Skin of body (tissue), 1 donor: ENCODE measurements at regions not wholly inside any gene's neighbourhood (a gene's known extent, or its start where the extent isn't known, plus 50 kb on each side); places are given as distances from the start of the nearest gene placed in this dataset.

Experiments used
- DNase-seq: peaks from one replicate; lab custom pipeline; 2025; lab: John Stamatoyannopoulos, UW

DNA sequence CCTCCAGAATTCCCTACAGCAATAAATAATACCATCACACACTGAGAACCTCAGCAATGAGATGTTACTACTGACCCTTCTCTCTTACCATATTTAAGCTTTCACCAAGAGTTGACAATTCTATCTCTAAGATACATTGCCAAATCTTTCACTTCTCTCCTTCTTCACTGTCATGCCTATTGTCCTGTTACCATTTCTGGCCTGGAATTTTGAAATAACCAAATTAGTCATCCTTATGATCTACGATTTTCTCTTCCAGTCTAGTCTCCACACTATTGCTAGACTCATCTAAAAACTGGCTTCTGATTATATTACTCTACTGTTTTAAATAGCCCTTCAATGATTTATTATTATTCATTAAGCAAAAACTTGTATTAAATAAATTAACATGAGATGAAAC is 656.1 kb upstream of the ADGRL4 start:
- DNase-seq: no peak

DNA sequence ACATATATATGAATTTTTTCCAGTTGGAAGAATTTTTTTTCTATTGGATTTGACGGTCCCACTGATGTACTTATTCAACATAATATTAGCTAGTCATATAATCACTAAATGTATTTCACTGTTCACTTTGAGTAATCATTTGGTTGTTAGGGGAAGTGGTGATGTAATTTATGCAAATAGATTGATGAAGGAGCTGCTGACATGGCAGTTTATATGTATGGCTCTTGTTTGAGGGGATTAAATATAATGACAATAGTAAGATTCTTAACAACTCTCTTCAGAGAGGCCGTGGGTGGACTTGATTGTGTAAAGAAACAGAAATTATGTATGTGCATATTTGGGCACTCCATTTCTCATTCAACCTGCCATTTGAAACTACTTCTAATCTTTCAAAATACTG is 653.6 kb upstream of the ADGRL4 start:
- no peak for DNase-seq

DNA sequence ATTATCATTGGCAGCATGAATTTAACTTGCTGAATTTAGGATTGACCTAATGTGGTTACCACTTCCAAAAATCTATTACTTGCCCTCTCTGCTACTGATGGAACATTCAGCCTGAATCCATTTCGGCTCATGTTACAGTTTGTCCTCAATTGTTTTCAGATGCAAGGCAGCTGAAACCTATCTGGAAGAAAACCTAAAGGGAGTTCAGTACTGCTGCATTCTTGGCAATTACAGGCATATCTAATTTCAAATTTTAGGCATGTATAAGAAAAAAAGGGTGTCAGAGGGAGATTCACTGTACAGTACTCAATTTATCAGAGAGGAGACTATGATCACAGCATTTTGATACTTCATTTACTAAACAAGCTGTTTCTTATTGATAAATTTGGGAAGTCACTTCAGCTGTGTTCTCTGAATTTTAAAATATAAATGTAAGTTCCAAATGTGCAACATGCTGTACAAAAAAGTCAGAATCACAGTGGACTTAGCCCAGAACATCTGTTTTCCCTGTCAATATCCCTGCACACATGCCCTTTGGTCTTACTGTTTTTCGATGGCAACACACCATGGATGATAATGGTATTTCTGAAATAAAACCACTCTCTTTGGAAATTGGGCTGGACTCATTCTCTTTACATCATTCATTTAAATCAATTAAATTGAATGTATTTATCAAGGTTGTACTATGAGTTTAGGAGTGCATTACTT is 651.6 kb upstream of the ADGRL4 start:
- DNase-seq: peak; percentile 58

DNA sequence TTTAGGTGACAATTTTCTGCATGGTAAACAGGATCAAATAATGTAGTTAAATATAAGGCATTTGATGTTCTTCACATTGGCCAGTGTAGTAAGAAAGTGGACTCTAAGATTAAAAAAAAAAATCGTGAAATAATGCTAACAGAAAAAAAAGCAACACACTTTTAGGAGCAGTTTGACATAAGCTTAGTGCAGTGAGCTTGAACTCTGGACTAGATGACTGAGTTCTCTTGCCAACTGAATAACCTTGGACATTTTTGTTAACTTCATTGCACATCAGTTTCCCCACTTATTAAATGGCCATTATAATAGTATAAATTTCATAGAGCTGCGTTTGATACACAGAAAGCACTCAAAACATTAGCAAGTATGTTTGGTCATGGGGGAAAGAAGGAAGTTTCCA is 649.3 kb upstream of the ADGRL4 start:
- DNase-seq: no peak

DNA sequence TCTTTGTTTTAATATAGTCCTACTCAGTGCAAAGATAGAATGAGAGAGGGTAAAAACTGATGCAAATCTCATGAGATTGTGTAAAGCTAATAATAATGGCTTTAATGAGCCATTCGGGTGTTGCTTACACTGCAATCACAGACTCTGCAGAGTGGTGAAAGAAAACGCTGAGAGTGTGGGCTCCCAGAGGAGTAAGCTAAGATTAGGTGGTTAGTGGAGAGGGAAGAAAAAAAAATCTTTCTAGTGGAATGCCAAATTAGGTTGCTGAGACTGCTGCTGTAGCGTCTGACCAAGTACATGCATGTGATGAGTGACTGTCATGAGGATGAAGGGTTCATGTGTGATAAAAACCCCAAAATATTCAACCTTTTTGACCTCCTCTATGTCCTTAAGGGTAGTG is 645.9 kb upstream of the ADGRL4 start:
- no peak for DNase-seq

DNA sequence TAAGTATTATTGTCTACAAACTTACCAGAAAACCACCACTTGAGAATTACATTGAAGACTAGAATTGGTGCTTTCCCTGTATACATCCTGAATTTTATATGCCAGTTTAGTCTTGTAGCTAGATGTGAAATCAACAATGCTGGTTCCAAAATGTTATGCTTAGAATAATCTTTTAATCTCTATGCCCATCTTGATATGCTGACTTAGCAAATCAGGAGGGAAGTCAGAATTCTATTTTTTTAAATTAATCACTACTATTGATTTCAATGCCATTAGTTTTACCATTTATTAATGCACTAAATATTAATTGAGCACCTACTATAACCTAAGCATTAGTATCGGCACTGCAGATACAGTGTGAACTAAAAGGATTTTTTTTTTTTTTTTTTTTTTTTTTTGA is 641.6 kb upstream of the ADGRL4 start:
- no peak for DNase-seq

DNA sequence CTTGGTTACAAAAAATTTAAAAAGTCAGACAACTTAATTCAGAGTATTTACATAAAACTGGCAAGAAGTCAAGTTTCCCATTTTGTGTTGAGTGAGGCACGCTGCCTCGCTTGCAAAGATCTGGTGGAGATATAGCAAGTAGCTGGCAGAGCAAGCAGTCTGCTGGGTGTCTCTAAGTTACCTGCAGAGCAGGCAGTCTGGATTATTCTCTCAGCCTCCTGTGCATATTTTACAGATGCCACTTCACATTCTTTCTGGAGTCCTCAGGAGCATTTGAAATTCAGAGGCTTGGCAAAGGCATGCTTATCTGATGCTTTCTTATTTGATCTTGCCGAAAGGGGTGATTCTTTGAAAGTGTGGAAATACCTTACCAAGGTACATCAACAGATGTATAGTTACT is 640.4 kb upstream of the ADGRL4 start:
- no peak for DNase-seq

DNA sequence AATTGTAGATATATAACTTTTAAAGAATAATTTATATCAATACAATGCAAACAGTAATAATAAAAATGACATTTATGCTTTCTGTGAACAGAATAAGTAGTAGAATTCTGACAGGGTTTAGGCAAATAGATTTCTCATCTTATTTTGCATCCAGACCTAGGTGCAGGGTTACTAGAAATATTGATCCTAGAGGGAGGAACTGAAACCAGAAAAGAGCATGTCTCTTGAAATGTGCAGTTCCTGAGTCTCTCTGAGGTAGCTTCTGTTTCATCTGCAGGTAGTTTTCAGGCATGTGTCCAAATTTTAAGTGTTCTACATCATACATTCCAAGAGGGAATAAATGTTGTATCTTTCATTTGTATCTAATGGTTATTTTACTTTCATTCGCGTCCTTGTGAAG is 631.9 kb upstream of the ADGRL4 start:
- no peak for DNase-seq

DNA sequence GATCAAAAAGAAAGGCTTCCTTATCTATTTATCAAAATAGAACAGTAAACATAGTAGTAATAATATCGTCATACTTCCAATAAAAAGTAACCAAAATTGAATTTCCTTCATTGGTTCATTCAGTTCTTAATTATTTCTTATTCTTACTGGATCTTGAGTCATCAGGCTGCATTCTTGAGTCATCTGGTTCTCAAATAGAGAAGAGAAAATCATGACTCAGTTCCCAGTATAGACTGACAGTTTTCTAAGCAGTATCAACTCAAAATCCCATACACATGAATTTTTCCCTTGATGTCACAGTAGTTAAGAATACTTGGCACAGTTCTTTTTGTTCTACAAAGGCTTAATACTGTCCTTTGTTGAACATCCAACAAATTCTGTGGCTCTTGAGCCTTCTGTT is 626.9 kb upstream of the ADGRL4 start:
- DNase-seq: no peak

DNA sequence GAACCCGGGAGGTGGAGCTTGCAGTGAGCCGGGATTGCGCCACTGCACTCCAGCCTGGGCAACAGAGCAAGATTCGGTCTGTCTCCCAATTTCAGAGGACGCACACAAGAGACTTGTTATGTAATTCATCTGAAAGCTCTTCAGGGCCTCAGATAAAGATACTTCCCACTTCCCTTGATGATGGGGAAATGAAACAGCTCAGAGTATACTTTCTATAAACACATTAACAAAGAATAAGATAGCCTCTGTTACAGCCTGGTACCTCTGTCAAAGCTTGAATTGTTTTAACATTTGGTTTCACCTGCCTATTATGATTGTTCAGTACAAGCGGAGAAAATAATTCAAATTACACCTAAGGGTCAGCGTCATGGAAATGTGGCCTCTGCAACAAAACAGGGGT is 622.9 kb upstream of the ADGRL4 start:
- no peak for DNase-seq

DNA sequence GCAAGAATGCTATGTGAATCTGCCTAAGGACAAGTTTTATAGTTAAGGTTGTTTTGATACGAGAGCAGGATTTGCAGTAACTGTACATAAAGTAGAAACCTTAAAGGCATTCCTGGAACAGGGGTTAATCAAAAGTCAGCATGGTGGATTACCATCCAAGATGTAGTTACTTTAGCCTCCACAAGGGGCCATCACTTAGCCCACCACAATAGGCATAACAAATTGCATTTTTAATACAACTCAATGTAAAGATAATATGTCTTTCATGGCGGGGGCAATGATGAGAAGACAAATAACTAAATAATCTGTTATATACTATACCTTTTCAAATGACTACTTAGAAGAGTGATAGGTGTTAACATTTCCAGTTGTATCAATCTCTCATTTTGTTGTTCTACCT is 611.2 kb upstream of the ADGRL4 start:
- no peak for DNase-seq

DNA sequence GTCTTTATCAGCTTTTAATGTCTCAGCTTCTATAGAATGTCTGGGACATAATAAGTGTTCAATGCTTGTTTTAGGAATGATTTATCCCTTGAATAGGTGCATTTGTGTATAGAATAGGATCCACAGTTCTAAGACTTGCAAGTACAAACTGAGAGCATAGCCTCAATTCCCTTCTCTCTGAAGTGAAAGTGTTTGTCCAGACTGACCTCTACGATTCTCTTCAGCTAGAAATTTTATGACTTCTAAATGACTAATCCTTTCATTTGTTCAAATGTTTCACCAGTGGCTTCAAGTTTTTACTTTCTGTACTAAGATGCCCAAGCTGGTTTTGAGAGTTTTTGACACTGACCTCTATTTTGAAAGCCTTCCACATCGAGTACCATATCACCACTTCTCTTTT is 608.2 kb upstream of the ADGRL4 start:
- no peak for DNase-seq

DNA sequence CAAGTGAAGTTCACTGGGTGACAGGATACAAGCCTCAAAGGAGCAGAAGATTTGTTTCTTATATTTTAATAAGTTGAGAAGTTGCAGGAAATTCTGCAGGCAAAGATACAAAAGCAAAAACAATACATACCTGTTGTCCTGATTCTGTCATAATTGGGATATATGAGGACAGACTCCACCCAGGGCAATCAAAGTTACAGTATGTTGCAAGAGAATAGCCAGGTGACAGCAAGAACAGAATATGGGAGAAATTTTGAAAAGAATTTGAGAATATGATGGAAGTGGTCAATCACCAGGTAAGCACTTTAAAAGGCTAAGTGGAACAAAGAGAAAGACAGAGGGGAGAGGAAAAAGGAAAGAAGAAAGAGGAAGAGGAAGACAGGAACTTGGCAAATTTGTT is 607.6 kb upstream of the ADGRL4 start:
- DNase-seq: no peak

DNA sequence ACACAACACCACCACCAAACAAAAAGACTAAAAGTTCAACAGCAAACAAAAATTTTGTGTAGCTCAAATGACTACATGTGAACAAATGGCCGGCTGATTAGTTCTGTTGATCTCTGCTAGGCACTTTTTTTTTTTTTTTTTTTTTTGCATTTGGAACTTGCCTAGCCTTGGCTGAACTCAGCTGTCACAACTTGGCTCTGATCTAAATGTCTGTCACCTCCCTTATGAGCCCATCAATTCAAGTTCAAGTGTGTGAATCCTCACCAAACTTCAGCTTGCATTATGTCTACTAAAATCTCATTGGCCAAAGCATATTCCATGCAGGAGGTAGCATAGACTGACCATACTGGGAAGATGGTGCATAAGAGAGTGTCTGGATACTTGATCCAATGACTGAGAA is 606.5 kb upstream of the ADGRL4 start:
- no peak for DNase-seq

DNA sequence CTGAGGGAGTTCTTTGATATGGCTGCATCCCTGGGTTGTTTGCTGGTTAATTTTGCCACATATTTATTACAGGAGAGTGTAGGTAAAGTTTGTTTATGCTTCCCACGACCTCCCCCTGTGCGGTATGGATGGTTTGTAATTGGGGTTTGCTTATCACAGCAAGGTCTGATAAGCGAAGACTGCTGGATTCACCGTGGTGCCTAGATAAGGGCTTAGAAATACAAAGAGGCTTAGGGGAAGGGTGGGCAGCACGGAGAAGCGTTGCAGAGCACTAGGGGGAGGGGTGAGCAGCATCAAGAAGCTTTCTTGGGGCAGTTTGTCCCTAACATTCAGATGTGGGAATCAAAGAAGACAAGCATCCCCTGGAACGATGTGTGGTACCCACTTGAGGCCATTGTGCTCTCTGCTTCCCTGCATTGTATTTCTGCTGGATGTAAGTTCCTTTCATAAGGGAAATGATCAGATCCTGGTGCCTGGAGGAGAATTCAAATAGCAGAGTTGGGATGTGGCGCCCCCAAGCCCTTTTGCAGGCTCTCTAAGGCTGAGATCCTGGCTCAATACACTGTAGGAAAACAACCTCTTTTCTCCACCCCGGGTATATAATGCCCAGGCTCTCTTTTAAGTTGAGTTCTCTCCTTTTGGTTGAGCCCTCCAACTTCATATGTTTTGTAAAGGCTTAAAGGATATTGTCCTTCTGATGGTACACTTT is 598.1 kb upstream of the ADGRL4 start:
- DNase-seq: no peak

DNA sequence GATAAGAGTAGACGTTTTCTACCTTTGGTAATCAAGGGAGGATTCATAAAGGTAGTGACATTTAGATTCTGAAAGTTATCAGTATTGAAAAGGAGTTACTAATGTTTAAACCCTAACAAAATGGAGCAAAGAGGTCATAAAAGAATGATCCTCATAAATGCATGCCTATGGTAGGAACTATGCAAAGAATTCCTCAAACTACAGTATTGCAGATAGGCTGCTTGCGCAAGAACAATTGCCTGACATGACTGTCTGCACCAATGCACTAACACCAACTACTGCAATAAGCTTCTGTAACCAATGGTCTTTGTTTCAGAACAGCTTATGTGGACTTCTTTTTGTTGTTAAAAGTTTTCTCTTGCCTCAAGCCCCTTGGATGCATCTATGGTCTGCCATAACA is 597.3 kb upstream of the ADGRL4 start:
- DNase-seq: no peak

DNA sequence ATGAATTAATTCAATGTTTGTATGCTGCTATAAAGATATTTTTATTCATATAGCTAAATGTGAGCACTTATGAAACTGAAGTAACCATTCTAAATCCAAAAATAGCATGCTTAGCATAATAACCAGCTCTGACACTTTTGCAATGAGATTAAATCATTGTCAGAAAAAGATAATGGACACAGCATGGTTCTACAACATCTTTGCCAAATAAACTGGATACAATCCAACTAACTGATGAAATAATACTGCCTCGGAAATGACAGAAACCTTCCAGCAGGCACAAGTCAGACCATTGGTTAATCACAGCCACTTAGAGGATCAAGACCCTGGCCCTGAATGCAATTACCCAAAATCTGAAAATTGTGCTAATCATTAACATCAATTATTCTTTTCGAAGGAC is 592.7 kb upstream of the ADGRL4 start:
- DNase-seq: no peak

DNA sequence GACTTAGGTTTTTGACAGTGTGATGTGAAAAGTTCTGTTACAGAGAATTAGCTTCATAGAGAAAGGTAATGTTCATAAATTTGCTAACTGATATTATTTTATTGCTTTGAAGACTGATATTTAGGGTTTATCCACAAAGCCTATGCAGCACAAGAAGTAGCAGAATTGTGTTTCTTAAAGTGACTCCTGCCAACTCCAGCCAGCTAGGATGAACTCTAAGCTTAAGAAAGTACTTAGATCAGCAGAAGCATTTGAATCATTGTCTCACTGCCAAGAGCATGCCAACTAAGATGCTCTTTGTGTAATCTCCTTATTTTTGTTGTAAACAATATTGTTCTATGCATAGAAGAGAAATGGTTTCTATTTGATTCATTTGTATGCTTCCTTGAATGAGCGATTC is 589.4 kb upstream of the ADGRL4 start:
- DNase-seq: no peak

DNA sequence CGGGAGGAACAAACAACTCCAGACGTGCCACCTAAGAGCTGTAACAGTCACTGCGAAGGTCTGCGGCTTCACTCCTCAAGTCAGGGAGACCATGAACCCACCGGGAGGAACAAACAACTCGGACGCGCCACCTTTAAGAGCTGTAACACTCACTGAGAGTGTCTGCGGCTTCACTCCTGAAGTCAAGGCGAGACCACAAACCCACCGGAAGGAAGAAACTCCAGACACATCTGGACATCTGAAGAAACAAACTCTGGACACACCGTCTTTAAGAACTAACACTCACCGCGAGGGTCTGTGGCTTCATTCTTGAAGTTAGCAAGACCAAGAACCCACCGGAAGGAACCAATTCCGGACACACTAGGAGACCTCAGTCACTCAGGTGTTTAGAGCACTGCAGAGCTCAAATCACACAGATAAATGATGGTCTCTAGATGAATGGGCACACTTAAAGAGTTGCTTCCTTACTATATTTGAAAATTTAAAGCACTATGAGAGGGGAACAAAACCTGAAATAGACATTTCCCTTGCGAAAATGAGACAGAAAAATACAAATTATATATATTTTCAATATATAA is 587.7 kb upstream of the ADGRL4 start:
- DNase-seq: no peak

DNA sequence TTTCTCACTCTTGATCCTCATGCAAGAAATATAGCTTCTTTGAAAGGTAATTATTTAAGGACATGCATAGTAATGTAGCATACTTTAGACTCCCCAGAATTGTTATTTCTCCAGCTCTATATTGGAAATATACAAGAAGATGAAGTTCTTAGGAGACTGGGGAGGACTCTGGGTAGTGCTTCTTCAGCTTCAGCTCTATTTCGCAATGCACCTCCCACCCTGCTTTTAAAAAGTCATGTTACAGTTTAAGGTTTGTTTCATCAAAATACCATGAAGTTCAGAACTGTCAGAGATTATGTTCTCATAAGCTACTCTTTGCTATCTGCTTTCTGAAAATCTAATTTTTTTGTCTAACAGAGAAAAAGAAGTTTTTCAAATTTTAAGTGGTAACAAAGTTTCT is 586.2 kb upstream of the ADGRL4 start:
- DNase-seq: no peak

DNA sequence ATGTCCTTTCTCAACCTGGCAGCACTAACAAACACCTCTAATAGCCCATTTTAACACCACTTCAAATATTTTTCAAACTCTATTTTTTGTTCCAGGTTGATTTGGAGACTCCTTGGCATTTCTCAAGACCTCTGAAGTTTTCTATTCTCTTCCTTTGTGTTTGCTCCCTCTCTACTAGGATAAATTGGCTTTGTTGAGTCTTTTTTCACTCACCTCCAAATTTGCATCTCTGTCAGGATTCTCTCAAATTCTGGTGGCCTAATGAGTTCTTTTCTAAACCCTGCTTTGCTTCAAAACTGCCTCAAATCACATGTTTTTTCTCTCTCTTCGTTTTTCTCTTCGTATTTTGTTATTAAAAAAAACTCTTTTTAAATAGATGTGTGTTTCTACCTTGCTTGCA is 582.2 kb upstream of the ADGRL4 start:
- no peak for DNase-seq

DNA sequence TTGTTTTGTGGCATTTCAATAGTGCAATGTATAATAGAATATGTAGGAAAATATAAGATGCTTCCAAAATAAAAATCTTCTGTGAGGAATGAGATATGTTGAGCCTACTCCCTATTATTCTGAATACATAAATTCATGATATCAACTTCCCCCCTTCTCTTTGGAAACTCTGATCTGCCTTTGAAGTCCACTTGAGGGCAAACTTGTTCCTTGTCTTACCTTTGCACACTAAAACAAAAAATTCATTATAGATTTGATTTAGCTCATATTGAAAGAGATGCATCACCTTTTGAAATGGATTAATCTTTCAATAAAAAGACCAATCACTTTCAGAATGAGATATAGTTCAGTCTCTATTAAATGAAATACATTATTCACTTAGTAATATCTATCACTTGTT is 580.7 kb upstream of the ADGRL4 start:
- no peak for DNase-seq

DNA sequence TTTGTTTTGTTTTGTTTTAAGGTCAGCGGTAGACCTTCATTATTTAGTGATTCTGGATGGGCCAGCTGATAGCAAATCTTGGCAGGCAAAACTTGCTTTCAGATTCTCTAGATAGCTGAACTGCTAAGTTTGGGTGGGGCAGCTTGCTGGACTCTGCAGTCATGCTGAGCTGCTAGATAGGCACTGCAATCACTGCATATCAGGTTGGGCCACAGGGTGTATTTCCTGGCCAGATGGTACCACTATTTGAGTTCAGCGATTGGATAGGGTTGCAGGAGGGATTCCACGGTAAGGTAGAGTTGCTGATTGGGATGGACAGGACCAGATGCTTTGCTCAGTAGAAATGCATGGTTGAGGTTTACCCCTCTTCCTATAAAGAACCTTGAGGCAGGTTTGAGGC is 579.3 kb upstream of the ADGRL4 start:
- no peak for DNase-seq
